Breast epithelium (tissue), 3 donors: ENCODE measurements at regions not wholly inside any gene's neighbourhood (a gene's known extent, or its start where the extent isn't known, plus 50 kb on each side); places are given as distances from the start of the nearest gene placed in this dataset.

ENCODE experiments used
- POLR2A ChIP-seq: fragments of 450-650 bp; IDR thresholded peaks from one replicate; pipeline ENCODE4 v1.6.1; 2016; ENCODE audit warnings: antibody characterized with exemption, mild to moderate bottlenecking, moderate library complexity
- POLR2AphosphoS5 ChIP-seq, 3 donors: sonication (generic); formaldehyde crosslinking; IDR thresholded peaks; one replicate each; pipeline ENCODE4 v1.6.1; 2017; ENCODE audit warnings: antibody characterized with exemption in 3 of 3
- TF ChIP-seq, protein P1 (sequence below), 3 donors: fragments of 450-650 bp; IDR thresholded peaks; one replicate each; pipeline ENCODE4 v1.5.1; 2016 to 2017; ENCODE audit warnings: antibody characterized with exemption in 3 of 3, mild to moderate bottlenecking in 3 of 3, moderate library complexity in 3 of 3

DNA sequence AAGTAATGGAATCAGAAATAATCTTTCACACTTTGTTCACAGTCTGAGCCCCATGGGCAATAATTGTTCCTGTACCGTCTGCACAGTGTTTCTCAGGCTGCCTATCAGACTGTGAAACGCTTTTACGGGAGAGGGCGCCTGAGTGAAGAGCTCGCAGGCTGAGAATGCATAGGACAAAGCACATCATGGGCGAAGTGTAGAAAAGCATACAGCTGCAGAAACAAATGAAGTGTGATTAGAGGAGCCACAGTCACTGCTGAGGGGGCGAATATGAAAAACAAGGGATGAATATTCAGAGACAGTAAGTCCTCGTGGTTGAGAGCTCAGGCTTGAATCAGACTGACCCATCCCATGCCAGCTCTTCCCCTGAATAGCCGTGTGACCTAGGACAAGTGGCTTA, 438.4 kb upstream of the DCN start:
- TF ChIP-seq, protein P1, sequence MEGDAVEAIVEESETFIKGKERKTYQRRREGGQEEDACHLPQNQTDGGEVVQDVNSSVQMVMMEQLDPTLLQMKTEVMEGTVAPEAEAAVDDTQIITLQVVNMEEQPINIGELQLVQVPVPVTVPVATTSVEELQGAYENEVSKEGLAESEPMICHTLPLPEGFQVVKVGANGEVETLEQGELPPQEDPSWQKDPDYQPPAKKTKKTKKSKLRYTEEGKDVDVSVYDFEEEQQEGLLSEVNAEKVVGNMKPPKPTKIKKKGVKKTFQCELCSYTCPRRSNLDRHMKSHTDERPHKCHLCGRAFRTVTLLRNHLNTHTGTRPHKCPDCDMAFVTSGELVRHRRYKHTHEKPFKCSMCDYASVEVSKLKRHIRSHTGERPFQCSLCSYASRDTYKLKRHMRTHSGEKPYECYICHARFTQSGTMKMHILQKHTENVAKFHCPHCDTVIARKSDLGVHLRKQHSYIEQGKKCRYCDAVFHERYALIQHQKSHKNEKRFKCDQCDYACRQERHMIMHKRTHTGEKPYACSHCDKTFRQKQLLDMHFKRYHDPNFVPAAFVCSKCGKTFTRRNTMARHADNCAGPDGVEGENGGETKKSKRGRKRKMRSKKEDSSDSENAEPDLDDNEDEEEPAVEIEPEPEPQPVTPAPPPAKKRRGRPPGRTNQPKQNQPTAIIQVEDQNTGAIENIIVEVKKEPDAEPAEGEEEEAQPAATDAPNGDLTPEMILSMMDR (IDR thresholded peaks at IDR 0.05) = no peak
- TF ChIP-seq POLR2A (no peak), POLR2AphosphoS5 (IDR thresholded peaks at IDR 0.05) (no peak)
